Ovary (tissue), 3 donors: ENCODE measurements at regions not wholly inside any gene's neighbourhood (a gene's known extent, or its start where the extent isn't known, plus 50 kb on each side); places are given as distances from the start of the nearest gene placed in this dataset.

Source experiments
- EP300 ChIP-seq: sonication (generic); formaldehyde crosslinking; IDR thresholded peaks from one replicate; pipeline ENCODE4 v1.6.1; 2017; ENCODE audit warnings: antibody characterized with exemption
- POLR2A ChIP-seq: fragments of 450-650 bp; IDR thresholded peaks from one replicate; pipeline ENCODE4 v1.6.1; 2017; ENCODE audit warnings: antibody characterized with exemption, mild to moderate bottlenecking, moderate library complexity
- TF ChIP-seq, protein P1 (sequence below), 3 donors: fragments of 450-650 bp in 2 of 3; fragments of 200-600 bp in 1 of 3; IDR thresholded peaks; one replicate each; pipeline versions ENCODE4 v1.5.1 to v1.8.0; 2016 to 2022; ENCODE audit warnings: antibody characterized with exemption in 3 of 3, mild to moderate bottlenecking in 1 of 3
- donor health status: DM: no; HTN: no; CAD: no.

DNA sequence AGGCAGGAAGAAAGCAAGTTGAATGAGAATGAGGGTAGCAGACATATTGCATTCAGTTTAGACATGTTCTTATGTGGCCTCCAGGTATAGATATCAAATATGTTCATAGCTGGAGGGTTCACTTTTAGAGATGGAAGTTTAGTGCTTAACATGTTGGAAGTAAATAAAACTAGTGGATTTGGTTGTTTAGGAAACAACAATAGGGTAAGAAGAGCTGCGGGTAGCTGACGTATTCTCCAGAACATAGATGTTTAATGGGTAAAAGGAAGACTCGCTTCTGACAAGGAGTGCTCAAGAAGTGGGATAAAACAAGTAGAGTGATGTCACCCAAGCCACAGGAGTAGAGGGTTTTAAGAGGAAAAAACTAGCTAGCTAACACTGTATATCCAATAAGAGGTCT lies 128.4 kb upstream of the COL21A1 start:
- TF ChIP-seq, protein P1, sequence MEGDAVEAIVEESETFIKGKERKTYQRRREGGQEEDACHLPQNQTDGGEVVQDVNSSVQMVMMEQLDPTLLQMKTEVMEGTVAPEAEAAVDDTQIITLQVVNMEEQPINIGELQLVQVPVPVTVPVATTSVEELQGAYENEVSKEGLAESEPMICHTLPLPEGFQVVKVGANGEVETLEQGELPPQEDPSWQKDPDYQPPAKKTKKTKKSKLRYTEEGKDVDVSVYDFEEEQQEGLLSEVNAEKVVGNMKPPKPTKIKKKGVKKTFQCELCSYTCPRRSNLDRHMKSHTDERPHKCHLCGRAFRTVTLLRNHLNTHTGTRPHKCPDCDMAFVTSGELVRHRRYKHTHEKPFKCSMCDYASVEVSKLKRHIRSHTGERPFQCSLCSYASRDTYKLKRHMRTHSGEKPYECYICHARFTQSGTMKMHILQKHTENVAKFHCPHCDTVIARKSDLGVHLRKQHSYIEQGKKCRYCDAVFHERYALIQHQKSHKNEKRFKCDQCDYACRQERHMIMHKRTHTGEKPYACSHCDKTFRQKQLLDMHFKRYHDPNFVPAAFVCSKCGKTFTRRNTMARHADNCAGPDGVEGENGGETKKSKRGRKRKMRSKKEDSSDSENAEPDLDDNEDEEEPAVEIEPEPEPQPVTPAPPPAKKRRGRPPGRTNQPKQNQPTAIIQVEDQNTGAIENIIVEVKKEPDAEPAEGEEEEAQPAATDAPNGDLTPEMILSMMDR (IDR thresholded peaks at IDR 0.05), result no peak
- no peak for TF ChIP-seq POLR2A
- no peak for TF ChIP-seq EP300
